ENCODE measurements at regions not wholly inside any gene's neighbourhood (a gene's known extent, or its start where the extent isn't known, plus 50 kb on each side); places are given as distances from the start of the nearest gene placed in this dataset.

- Histone ChIP-seq H2BK5ac (ENCODE audit: low read depth, low read length, poor library complexity, severe bottlenecking) (no peak overlapping the region), H3K14ac (replicated peaks; ENCODE audit: low read depth, low read length) (no peak overlapping the region), H3K9me3 (ENCODE audit: control insufficient read depth, insufficient read depth, low read length) (peaks cover 35% of the 10 kb centered on the region), H3K23ac (ENCODE audit: low read depth, low read length) (no peak overlapping the region), H3K4ac (ENCODE audit: low read depth, low read length) (no peak overlapping the region), H3K79me1 (ENCODE audit: low read depth in 1 of 2, low read length in 2 of 2) (no peaks in the 10 kb centered on the region), H3K9me1 (ENCODE audit: insufficient read depth, low read length) (no peaks in the 10 kb centered on the region), H2AK5ac (ENCODE audit: low read depth, low read length) (no peak overlapping the region), H3K36me3 (ENCODE audit: control insufficient read depth, insufficient read depth, low read length) (no peaks in the 10 kb centered on the region), H3K18ac (ENCODE audit: low read depth, low read length) (no peak overlapping the region), H2BK15ac (ENCODE audit: low read depth, low read length) (no peak overlapping the region), H3K9ac (ENCODE audit: low read depth, low read length) (no peak overlapping the region), H2AFZ (replicated peaks; ENCODE audit: low read length, poor library complexity) (no peak overlapping the region), H3K27me3 (ENCODE audit: control insufficient read depth, insufficient read depth, low read length) (no peaks in the 10 kb centered on the region), H4K91ac (ENCODE audit: insufficient read depth, low read depth, low read length) (no peak overlapping the region), H4K5ac (ENCODE audit: low read depth, low read length) (no peak overlapping the region), H4K8ac (ENCODE audit: low read depth in 2 of 2, low read length in 2 of 2) (no peak overlapping the region), H2BK120ac (ENCODE audit: low read depth, low read length) (no peak overlapping the region), H4K20me1 (ENCODE audit: insufficient read depth, low read length) (no peaks in the 10 kb centered on the region), H3K56ac (ENCODE audit: extremely low read depth, insufficient read depth, low read length) (no peak overlapping the region), H3K4me3 (ENCODE audit: insufficient read depth, low read depth, low read length) (no peak overlapping the region), H3K4me2 (ENCODE audit: low read depth, low read length) (no peak overlapping the region), H2BK20ac (ENCODE audit: low read depth, low read length) (no peak overlapping the region), H3K4me1 (ENCODE audit: control insufficient read depth, insufficient read depth, low read length) (no peaks in the 10 kb centered on the region), H3K27ac (ENCODE audit: insufficient read depth, low read length) (no peak overlapping the region), H2AK9ac (replicated peaks; ENCODE audit: low read depth, low read length, poor library complexity) (no peak overlapping the region)
- no TSS peak for BruUV-seq (replicated peaks)
- DNase-seq (no peak), ATAC-seq (ENCODE audit: low read depth) (no peak)
- ChIA-PET CTCF (no interaction called here), POLR2A (ENCODE audit: unreplicated experiment) (no interaction called here)
- in situ Hi-C loops (cut with MboI; ENCODE audit: low sequenced_read_pairs) = no loop called here
- WGBS, 2 experiments (ENCODE audit: extremely low coverage in 2 of 2, insufficient read length in 1 of 2) = 60% methylated on average over 1 of the region's 4 CpGs; no CpG with 5 or more reads in 1 of the 2 experiments
- dilution Hi-C loops (cut with HindIII; ENCODE audit: low sequenced_read_pairs, unreplicated experiment) = no loop called here
- intact Hi-C loops (cut with micrococcal nuclease) = no loop called here
- no peak for TF ChIP-seq FOS (IDR thresholded peaks at IDR 0.05; ENCODE audit: low read depth, low read length)
- TF ChIP-seq BHLHE40 (IDR thresholded peaks at IDR 0.05; ENCODE audit: low read depth, low read length) = no peak
- no peak for TF ChIP-seq RFX5 (IDR thresholded peaks at IDR 0.05; ENCODE audit: low read depth, low read length)
- no peak for TF ChIP-seq ELK1 (IDR thresholded peaks at IDR 0.05; ENCODE audit: borderline replicate concordance, low read depth, low read length)
- no peak for TF ChIP-seq RAD21 (IDR thresholded peaks at IDR 0.05; ENCODE audit: low read length)
- no peak for TF ChIP-seq SMC3 (IDR thresholded peaks at IDR 0.05; ENCODE audit: low read depth, low read length)
- no peak for TF ChIP-seq CEBPB (IDR thresholded peaks at IDR 0.05; ENCODE audit: low read depth, low read length)
- no peak for TF ChIP-seq POLR2A (IDR thresholded peaks at IDR 0.05; ENCODE audit: low read depth, low read length)
- no peak for TF ChIP-seq MAZ (IDR thresholded peaks at IDR 0.05; ENCODE audit: borderline replicate concordance, low read depth, low read length)
These were observed 298.9 kb downstream of the EIPR1 start for GRCh38 chr2:3078684-3079083.
